ENCODE measurements at regions not wholly inside any gene's neighbourhood (a gene's known extent, or its start where the extent isn't known, plus 50 kb on each side); places are given as distances from the start of the nearest gene placed in this dataset.

- no peak overlapping the region for H2AFZ ChIP-seq (ENCODE audit: low read depth, low read length)
- no peak overlapping the region for H3K4me2 ChIP-seq (ENCODE audit: insufficient read depth, low read length)
- BruUV-seq (replicated peaks), result no TSS peak
- intact Hi-C loops (cut with micrococcal nuclease) (no loop called here), dilution Hi-C loops (cut with MboI; ENCODE audit: extremely low pct_ligation_motif_present, low sequenced_read_pairs) (no loop called here)
- H3K4me1 ChIP-seq (ENCODE audit: control insufficient read depth, extremely low read depth, insufficient read depth, low read length), result no peaks in the 10 kb centered on the region
- no peaks in the 10 kb centered on the region for H3K9me1 ChIP-seq (replicated peaks; ENCODE audit: control insufficient read depth, extremely low read depth, insufficient read depth, low read length)
- TF ChIP-seq, protein P1, sequence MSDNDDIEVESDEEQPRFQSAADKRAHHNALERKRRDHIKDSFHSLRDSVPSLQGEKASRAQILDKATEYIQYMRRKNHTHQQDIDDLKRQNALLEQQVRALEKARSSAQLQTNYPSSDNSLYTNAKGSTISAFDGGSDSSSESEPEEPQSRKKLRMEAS (IDR thresholded peaks at IDR 0.05; ENCODE audit: insufficient read depth, insufficient read length), result no peak
- TF ChIP-seq, protein P2, sequence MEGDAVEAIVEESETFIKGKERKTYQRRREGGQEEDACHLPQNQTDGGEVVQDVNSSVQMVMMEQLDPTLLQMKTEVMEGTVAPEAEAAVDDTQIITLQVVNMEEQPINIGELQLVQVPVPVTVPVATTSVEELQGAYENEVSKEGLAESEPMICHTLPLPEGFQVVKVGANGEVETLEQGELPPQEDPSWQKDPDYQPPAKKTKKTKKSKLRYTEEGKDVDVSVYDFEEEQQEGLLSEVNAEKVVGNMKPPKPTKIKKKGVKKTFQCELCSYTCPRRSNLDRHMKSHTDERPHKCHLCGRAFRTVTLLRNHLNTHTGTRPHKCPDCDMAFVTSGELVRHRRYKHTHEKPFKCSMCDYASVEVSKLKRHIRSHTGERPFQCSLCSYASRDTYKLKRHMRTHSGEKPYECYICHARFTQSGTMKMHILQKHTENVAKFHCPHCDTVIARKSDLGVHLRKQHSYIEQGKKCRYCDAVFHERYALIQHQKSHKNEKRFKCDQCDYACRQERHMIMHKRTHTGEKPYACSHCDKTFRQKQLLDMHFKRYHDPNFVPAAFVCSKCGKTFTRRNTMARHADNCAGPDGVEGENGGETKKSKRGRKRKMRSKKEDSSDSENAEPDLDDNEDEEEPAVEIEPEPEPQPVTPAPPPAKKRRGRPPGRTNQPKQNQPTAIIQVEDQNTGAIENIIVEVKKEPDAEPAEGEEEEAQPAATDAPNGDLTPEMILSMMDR (IDR thresholded peaks at IDR 0.05; ENCODE audit: extremely low read depth in 1 of 2, insufficient read depth in 1 of 2, low read depth in 1 of 2, low read length in 2 of 2), result no peak
- TF ChIP-seq EZH2 (IDR thresholded peaks at IDR 0.05; ENCODE audit: borderline replicate concordance, low read depth, low read length, severe bottlenecking) (no peak), GATA2 (IDR thresholded peaks at IDR 0.05; ENCODE audit: insufficient read depth, insufficient read length, low read depth, low read length) (no peak), POLR2AphosphoS5 (IDR thresholded peaks at IDR 0.05; ENCODE audit: insufficient read depth, low read depth, low read length) (no peak), FOS (IDR thresholded peaks at IDR 0.05; ENCODE audit: borderline replicate concordance, insufficient read depth, low read length) (no peak), MYC (IDR thresholded peaks at IDR 0.05; ENCODE audit: low read depth, low read length) (no peak), JUN (IDR thresholded peaks at IDR 0.05; ENCODE audit: borderline replicate concordance, insufficient read depth, insufficient read length, low read depth) (no peak), POLR2A (IDR thresholded peaks at IDR 0.05; ENCODE audit: low read depth, low read length) (no peak)
- H3K9me3 ChIP-seq (replicated peaks; ENCODE audit: control insufficient read depth, insufficient read depth, low read length), result no peaks in the 10 kb centered on the region
- POLR2A ChIA-PET, result no interaction called here
- no peaks in the 10 kb centered on the region for H3K79me2 ChIP-seq (ENCODE audit: control insufficient read depth, insufficient read depth, low read length)
- H3K9ac ChIP-seq (replicated peaks; ENCODE audit: extremely low read depth, insufficient read depth, low read length), result no peak overlapping the region
- H3K36me3 ChIP-seq (ENCODE audit: control insufficient read depth in 2 of 2, extremely low read depth in 1 of 2, insufficient read depth in 2 of 2, low read length in 2 of 2), result no peaks in the 10 kb centered on the region
- H3K27ac ChIP-seq (ENCODE audit: insufficient read depth, low read depth, low read length), result no peak overlapping the region
- H3K27me3 ChIP-seq (ENCODE audit: control insufficient read depth in 2 of 2, insufficient read depth in 2 of 2, low read length in 2 of 2), result peaks cover 2% of the 10 kb centered on the region in 2 experiments
- CTCF ChIA-PET, result interaction anchor here (1.2 kb wide), 2 partner anchors 8 to 14 kb away, joined by 3 to 4 read pairs; no protein-coding TSS in a partner anchor
- H4K20me1 ChIP-seq (replicated peaks; ENCODE audit: control insufficient read depth, extremely low read depth, insufficient read depth, low read length), result no peaks in the 10 kb centered on the region
- no peak overlapping the region for H3K4me3 ChIP-seq (replicated peaks in 1 of 3; ENCODE audit: insufficient read depth in 1 of 3, low read depth in 1 of 3, low read length in 3 of 3)
- no peak for FAIRE-seq
- no peak for DNase-seq (ENCODE audit: low read depth, low spot score)
These were observed 112.1 kb downstream of the COPRS start for GRCh38 chr17:31746884-31747495.
